Hippocampal formation (tissue), 2 donors: ENCODE measurements at regions not wholly inside any gene's neighbourhood (a gene's known extent, or its start where the extent isn't known, plus 50 kb on each side); places are given as distances from the start of the nearest gene placed in this dataset.
"Not testable (repeated sequence)": the region's sequence is repeated elsewhere in the genome, so short reads cannot be mapped to it uniquely, and the experiment has no call there.

ENCODE experiments used
- DNase-seq, 2 donors: peaks; one replicate each; lab custom pipeline; 2025; lab: John Stamatoyannopoulos, UW

GRCh38 chr10:125404902-125405301, 244.5 kb upstream of the CTBP2 start:
- not testable (repeated sequence) for DNase-seq

- DNase-seq = no peak
Measured at GRCh38 chr10:125401462-125401861, 241.1 kb upstream of the CTBP2 start.

GRCh38 chr10:125399289-125399688, 238.9 kb upstream of the CTBP2 start:
- DNase-seq = no peak

- no peak for DNase-seq
Measured at GRCh38 chr10:125398270-125398669, 237.9 kb upstream of the CTBP2 start.

- no peak for DNase-seq
Measured at GRCh38 chr10:125397608-125398007, 237.2 kb upstream of the CTBP2 start.

GRCh38 chr10:125396676-125397075, 236.3 kb upstream of the CTBP2 start:
- no peak for DNase-seq

GRCh38 chr10:125392609-125393008, 232.2 kb upstream of the CTBP2 start:
- DNase-seq = no peak

GRCh38 chr10:125392154-125392553, 231.8 kb upstream of the CTBP2 start:
- DNase-seq = no peak

- no peak for DNase-seq
Measured at GRCh38 chr10:125389648-125390047, 229.3 kb upstream of the CTBP2 start.

GRCh38 chr10:125379592-125379991, 219.2 kb upstream of the CTBP2 start:
- no peak for DNase-seq

GRCh38 chr10:125377368-125377767, 217.0 kb upstream of the CTBP2 start:
- no peak for DNase-seq

- DNase-seq = peak in 1 of 2 donors; percentile 1
Measured at GRCh38 chr10:125375210-125375609, 214.8 kb upstream of the CTBP2 start.

- no peak for DNase-seq
Measured at GRCh38 chr10:125373546-125373945, 213.2 kb upstream of the CTBP2 start.

- DNase-seq = no peak
Measured at GRCh38 chr10:125370578-125370977, 210.2 kb upstream of the CTBP2 start.

GRCh38 chr10:125369382-125370326, 209.3 kb upstream of the CTBP2 start:
- no peak for DNase-seq

GRCh38 chr10:125368146-125368545, 207.8 kb upstream of the CTBP2 start:
- DNase-seq = no peak

- no peak for DNase-seq
Measured at GRCh38 chr10:125363791-125364190, 203.4 kb upstream of the CTBP2 start.

GRCh38 chr10:125362950-125363349, 202.6 kb upstream of the CTBP2 start:
- no peak for DNase-seq

- no peak for DNase-seq
Measured at GRCh38 chr10:125359401-125359800, 199.0 kb upstream of the CTBP2 start.

- DNase-seq = no peak
Measured at GRCh38 chr10:125355657-125356056, 195.3 kb upstream of the CTBP2 start.

- no peak for DNase-seq
Measured at GRCh38 chr10:125350519-125350918, 190.2 kb upstream of the CTBP2 start.

GRCh38 chr10:125348536-125348935, 188.2 kb upstream of the CTBP2 start:
- no peak for DNase-seq

GRCh38 chr10:125344573-125345171, 184.3 kb upstream of the CTBP2 start:
- no peak for DNase-seq
